Keratinocyte (primary cell): ENCODE measurements at regions not wholly inside any gene's neighbourhood (a gene's known extent, or its start where the extent isn't known, plus 50 kb on each side); places are given as distances from the start of the nearest gene placed in this dataset.

Source experiments
- DNase-seq: peaks from one replicate; pipeline ENCODE4 v3.0.0-alpha.2; 2011; ENCODE audit warnings: low read depth, missing footprints, low spot score
- FAIRE-seq: peaks from 2 replicates; lab custom pipeline; 2011; peaks lifted over from hg19 to GRCh38; lab: Jason Lieb, UNC
- H2AFZ ChIP-seq: 2 replicates; pipeline ENCODE4 v1.6.0; 2012; ENCODE audit warnings: low read length, control low read depth, inconsistent platforms; ENCODE audit not compliant: control insufficient read depth
- H3K27ac ChIP-seq: 2 replicates; pipeline ENCODE4 v1.5.1; 2011; ENCODE audit warnings: low read length; ENCODE audit not compliant: control insufficient read depth, insufficient read depth
- H3K27me3 ChIP-seq: 3 replicates; pipeline ENCODE4 v1.6.0; 2011; ENCODE audit warnings: low read length; ENCODE audit not compliant: control insufficient read depth, insufficient read depth; ENCODE audit errors: extremely low read depth
- H3K36me3 ChIP-seq, 2 experiments: 2 replicates in 1 of 2; 3 replicates in 1 of 2; pipeline ENCODE4 v1.5.1; 2011; ENCODE audit warnings: low read length in 2 of 2, mild to moderate bottlenecking in 1 of 2; ENCODE audit not compliant: control insufficient read depth in 2 of 2, insufficient read depth in 2 of 2; ENCODE audit errors: extremely low read depth in 1 of 2
- H3K4me1 ChIP-seq: 3 replicates; pipeline ENCODE4 v1.5.1; 2011; ENCODE audit warnings: low read length; ENCODE audit not compliant: control insufficient read depth, insufficient read depth; ENCODE audit errors: extremely low read depth
- H3K4me2 ChIP-seq: 3 replicates; pipeline ENCODE4 v1.6.0; 2011; ENCODE audit warnings: low read depth, low read length; ENCODE audit not compliant: control insufficient read depth, insufficient read depth; ENCODE audit errors: extremely low read depth
- H3K4me3 ChIP-seq, 3 experiments: fragments of 200-600 bp in 1 of 3; sonication (generic) in 1 of 3; 2 replicates in 2 of 3; 3 replicates in 1 of 3; pipeline ENCODE4 v1.5.1; 2011 to 2016; ENCODE audit warnings: low read length in 3 of 3, mild to moderate bottlenecking in 3 of 3, control low read depth in 2 of 3, inconsistent platforms in 1 of 3, low read depth in 1 of 3, mixed read lengths in 1 of 3, mixed run types in 1 of 3, moderate library complexity in 1 of 3; ENCODE audit not compliant: control insufficient read depth in 2 of 3, insufficient read depth in 2 of 3; ENCODE audit errors: extremely low read depth in 1 of 3
- H3K79me2 ChIP-seq: 2 replicates; pipeline ENCODE4 v1.6.0; 2012; ENCODE audit warnings: low read length; ENCODE audit not compliant: control insufficient read depth, insufficient read depth
- H3K9ac ChIP-seq: 3 replicates; pipeline ENCODE4 v1.6.0; 2011; ENCODE audit warnings: low read length; ENCODE audit not compliant: control insufficient read depth, insufficient read depth; ENCODE audit errors: extremely low read depth
- H3K9me1 ChIP-seq: 3 replicates; pipeline ENCODE4 v1.6.0; 2011; ENCODE audit warnings: low read length; ENCODE audit not compliant: control insufficient read depth, insufficient read depth; ENCODE audit errors: extremely low read depth
- H3K9me3 ChIP-seq: 2 replicates; pipeline ENCODE4 v1.5.1; 2012; ENCODE audit warnings: low read depth, low read length; ENCODE audit not compliant: control insufficient read depth
- H4K20me1 ChIP-seq: 3 replicates; pipeline ENCODE4 v1.6.0; 2011; ENCODE audit warnings: low read length; ENCODE audit not compliant: control insufficient read depth, insufficient read depth; ENCODE audit errors: extremely low read depth
- CTCF ChIP-seq, 3 experiments: IDR thresholded peaks in 1 of 3; conservative IDR thresholded peaks in 1 of 3; optimal IDR thresholded peaks in 1 of 3; 2 replicates in 2 of 3; 3 replicates in 1 of 3; pipeline versions ENCODE3 to v1.5.1; 2011; ENCODE audit warnings: low read length in 3 of 3, mild to moderate bottlenecking in 3 of 3, moderate library complexity in 2 of 3, control low read depth in 1 of 3, inconsistent platforms in 1 of 3; ENCODE audit not compliant: insufficient read depth in 2 of 3; ENCODE audit errors: extremely low read depth in 1 of 3
- EZH2 ChIP-seq: IDR thresholded peaks from one replicate; pipeline ENCODE4 v1.6.1; 2012; ENCODE audit warnings: inconsistent platforms, mild to moderate bottlenecking, low read length, moderate library complexity
- dilution Hi-C: fragments of 300-500 bp; cut with MboI; formaldehyde crosslinking; loops from one replicate; pipeline ENCODE4 v1.7.0; 2020; ENCODE audit warnings: low sequenced_read_pairs; ENCODE audit not compliant: extremely low pct_ligation_motif_present

DNA sequence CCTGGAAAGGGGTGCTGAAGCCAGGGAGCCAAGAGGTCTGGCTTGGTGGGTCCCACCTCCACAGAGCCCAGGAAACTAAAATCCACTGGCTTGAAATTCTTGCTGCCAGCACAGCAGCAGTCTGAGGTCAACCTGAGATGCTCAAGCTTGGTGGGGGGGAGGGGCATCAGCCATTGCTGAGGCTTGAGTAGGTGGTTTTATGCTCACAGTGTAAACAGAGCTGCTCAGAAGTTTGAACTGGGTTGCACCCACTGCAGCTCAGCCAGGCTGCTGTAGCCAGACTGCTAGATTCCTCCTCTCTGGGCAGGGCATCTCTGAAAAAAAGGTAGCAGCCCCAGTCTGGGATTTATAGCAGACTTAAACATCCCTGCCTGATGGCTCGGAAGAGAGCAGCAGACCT is 55.5 kb upstream of the FBXL17 start:
- Histone ChIP-seq H3K79me2 (no peaks in the 10 kb centered on the region), H3K9me3 (no peaks in the 10 kb centered on the region), H3K9me1 (no peaks in the 10 kb centered on the region), H3K9ac (no peak overlapping the region), H3K4me2 (no peak overlapping the region), H3K4me1 (no peaks in the 10 kb centered on the region), H3K36me3 (no peaks in the 10 kb centered on the region), H3K4me3 (no peak overlapping the region), H2AFZ (no peak overlapping the region), H3K27me3 (no peaks in the 10 kb centered on the region), H4K20me1 (no peaks in the 10 kb centered on the region), H3K27ac (no peak overlapping the region)
- dilution Hi-C loops = no loop called here
- FAIRE-seq = no peak
- no peak for TF ChIP-seq EZH2
- TF ChIP-seq CTCF (optimal IDR thresholded peaks at IDR 0.05 in 1 of 3, IDR thresholded peaks at IDR 0.05 in 1 of 3, conservative IDR thresholded peaks at IDR 0.05 in 1 of 3; ENCODE audit: extremely low read depth in 1 of 3, insufficient read depth in 2 of 3, low read length in 3 of 3) = no peak
- DNase-seq = no peak

DNA sequence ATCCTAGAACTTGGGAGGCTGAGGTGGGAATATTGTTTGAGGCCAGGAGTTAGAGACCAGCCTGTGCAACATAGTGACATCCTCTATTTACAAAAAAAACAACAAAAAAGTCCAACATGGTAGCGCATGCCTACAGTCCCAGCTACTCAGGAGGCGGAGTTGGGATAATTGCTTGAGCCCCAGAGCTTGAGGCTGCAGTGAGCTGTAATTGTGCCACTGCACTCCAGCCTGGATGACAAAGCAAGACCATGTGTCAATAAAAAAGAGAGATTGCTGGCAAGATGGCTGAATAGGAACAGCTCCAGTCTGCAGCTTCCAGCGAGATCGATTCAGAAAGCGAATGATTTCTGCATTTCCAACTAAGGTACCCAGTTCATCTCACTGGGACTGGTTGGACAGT is 54.8 kb upstream of the FBXL17 start:
- DNase-seq (no peak), FAIRE-seq (no peak)
- no peak overlapping the region for H3K27ac ChIP-seq
- no peaks in the 10 kb centered on the region for H3K4me1 ChIP-seq
- no peaks in the 10 kb centered on the region for H3K27me3 ChIP-seq
- dilution Hi-C loops = no loop called here
- no peak overlapping the region for H2AFZ ChIP-seq
- no peak overlapping the region for H3K4me2 ChIP-seq
- H3K9ac ChIP-seq = no peak overlapping the region
- H3K9me3 ChIP-seq = no peaks in the 10 kb centered on the region
- H3K36me3 ChIP-seq = no peaks in the 10 kb centered on the region
- no peak overlapping the region for H3K4me3 ChIP-seq
- H4K20me1 ChIP-seq = no peaks in the 10 kb centered on the region
- H3K79me2 ChIP-seq = no peaks in the 10 kb centered on the region
- no peaks in the 10 kb centered on the region for H3K9me1 ChIP-seq
- no peak for TF ChIP-seq EZH2
- TF ChIP-seq CTCF (optimal IDR thresholded peaks at IDR 0.05 in 1 of 3, IDR thresholded peaks at IDR 0.05 in 1 of 3, conservative IDR thresholded peaks at IDR 0.05 in 1 of 3; ENCODE audit: extremely low read depth in 1 of 3, insufficient read depth in 2 of 3, low read length in 3 of 3) = no peak
